Suprapubic skin (tissue), 4 donors: ENCODE measurements at regions not wholly inside any gene's neighbourhood (a gene's known extent, or its start where the extent isn't known, plus 50 kb on each side); places are given as distances from the start of the nearest gene placed in this dataset.

Experiments used
- DNase-seq, 2 donors: peaks; one replicate each; pipeline ENCODE4 v3.0.0-alpha.2; 2019; ENCODE audit warnings: low spot score in 2 of 2
- H3K27ac ChIP-seq: fragments of 200-600 bp; sonication (generic); one replicate; pipeline ENCODE4 v1.5.1; 2019
- H3K27me3 ChIP-seq: fragments of 200-600 bp; sonication (generic); one replicate; pipeline ENCODE4 v1.5.1; 2019
- H3K36me3 ChIP-seq: fragments of 200-600 bp; sonication (generic); one replicate; pipeline ENCODE4 v1.5.1; 2019
- H3K4me1 ChIP-seq: fragments of 200-600 bp; sonication (generic); one replicate; pipeline ENCODE4 v1.5.1; 2019
- H3K4me3 ChIP-seq: fragments of 200-600 bp; sonication (generic); one replicate; pipeline ENCODE4 v1.5.1; 2019; ENCODE audit warnings: mild to moderate bottlenecking
- H3K9me3 ChIP-seq: fragments of 200-600 bp; sonication (generic); one replicate; pipeline ENCODE4 v1.5.1; 2019
- CTCF ChIP-seq, 2 donors: fragments of 200-600 bp in 1 of 2; fragments of 450-650 bp in 1 of 2; sonication (generic) in 1 of 2; IDR thresholded peaks; one replicate each; pipeline ENCODE4 v1.5.1; 2016 to 2019; ENCODE audit warnings: antibody characterized with exemption in 2 of 2, mild to moderate bottlenecking in 1 of 2, moderate library complexity in 1 of 2
- EP300 ChIP-seq: sonication (generic); formaldehyde crosslinking; IDR thresholded peaks from one replicate; pipeline ENCODE4 v1.6.1; 2017; ENCODE audit warnings: antibody characterized with exemption
- POLR2A ChIP-seq, 2 donors: fragments of 450-650 bp; IDR thresholded peaks; one replicate each; pipeline ENCODE4 v1.6.1; 2017; ENCODE audit warnings: antibody characterized with exemption in 2 of 2, mild to moderate bottlenecking in 2 of 2, moderate library complexity in 2 of 2
- POLR2AphosphoS5 ChIP-seq, 3 donors: sonication (generic); formaldehyde crosslinking; IDR thresholded peaks; one replicate each; pipeline ENCODE4 v1.6.1; 2017; ENCODE audit warnings: antibody characterized with exemption in 3 of 3
- WGBS: methylation state at CpG from one replicate; pipeline ENCODE4 v1.1.5; 2018; 5-methylcytosine and 5-hydroxymethylcytosine counted together

DNA sequence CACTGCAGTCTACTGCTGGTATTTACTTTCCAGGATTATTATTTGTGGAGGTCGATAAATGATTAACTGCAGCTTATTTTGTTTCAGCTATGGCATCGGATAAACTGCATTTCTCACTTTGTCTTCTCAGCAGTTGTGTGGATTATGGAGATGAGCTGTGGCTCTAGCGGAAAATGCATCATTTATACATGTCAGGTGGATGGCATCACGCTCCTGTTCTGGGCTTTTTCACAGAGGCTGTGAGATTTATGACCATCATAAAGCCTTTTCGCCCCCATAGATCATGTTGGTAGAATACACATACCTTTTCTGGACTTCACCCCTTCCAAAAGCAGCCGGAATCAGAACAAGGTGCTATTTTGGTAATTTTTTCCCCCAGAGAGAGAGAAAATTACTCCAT, 118.8 kb upstream of the MAGEB18 start:
- Histone ChIP-seq H3K27ac (no peak overlapping the region), H3K4me1 (no peaks in the 10 kb centered on the region), H3K4me3 (no peak overlapping the region), H3K36me3 (no peaks in the 10 kb centered on the region), H3K27me3 (no peaks in the 10 kb centered on the region), H3K9me3 (no peaks in the 10 kb centered on the region)
- DNase-seq = no peak
- 56% methylated on average over 6 of the region's 6 CpGs for WGBS
- TF ChIP-seq CTCF (IDR thresholded peaks at IDR 0.05) = no peak
- TF ChIP-seq POLR2A (IDR thresholded peaks at IDR 0.05) = no peak
- no peak for TF ChIP-seq EP300
- TF ChIP-seq POLR2AphosphoS5 (IDR thresholded peaks at IDR 0.05) = no peak

DNA sequence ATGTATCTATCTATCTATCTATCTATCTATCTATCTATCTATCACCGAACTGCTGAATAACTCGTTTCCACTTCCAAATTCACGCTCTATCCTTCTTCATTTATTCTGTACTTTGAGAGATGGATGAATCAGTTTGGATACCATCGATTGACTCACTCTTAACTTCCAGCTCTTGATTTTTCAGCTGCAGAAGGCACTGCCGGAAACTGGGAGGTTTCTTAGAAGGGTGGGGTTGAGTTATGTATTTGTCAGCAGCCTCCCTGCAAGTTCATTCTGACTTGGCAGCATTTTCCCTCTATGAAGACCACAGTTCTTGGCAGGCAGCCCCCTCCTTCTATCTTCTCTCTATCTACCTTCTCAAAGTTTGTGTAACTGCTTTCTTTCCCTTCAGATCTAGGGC, 112.0 kb upstream of the MAGEB18 start:
- H3K27ac ChIP-seq = no peak overlapping the region
- no peaks in the 10 kb centered on the region for H3K4me1 ChIP-seq
- no peak for DNase-seq
- no peaks in the 10 kb centered on the region for H3K27me3 ChIP-seq
- no peak overlapping the region for H3K4me3 ChIP-seq
- TF ChIP-seq CTCF (IDR thresholded peaks at IDR 0.05) = no peak
- WGBS = 63% methylated on average over 4 of the region's 5 CpGs
- no peaks in the 10 kb centered on the region for H3K9me3 ChIP-seq
- H3K36me3 ChIP-seq = no peaks in the 10 kb centered on the region

GRCh38 chrX:26032111-26032912, 105.8 kb upstream of the MAGEB18 start:
- DNase-seq = no peak
- Histone ChIP-seq H3K36me3 (no peaks in the 10 kb centered on the region), H3K4me3 (no peak overlapping the region), H3K4me1 (no peaks in the 10 kb centered on the region), H3K27ac (no peak overlapping the region), H3K9me3 (no peaks in the 10 kb centered on the region), H3K27me3 (no peaks in the 10 kb centered on the region)
- TF ChIP-seq POLR2A (IDR thresholded peaks at IDR 0.05) = no peak
- TF ChIP-seq POLR2AphosphoS5 (IDR thresholded peaks at IDR 0.05) = no peak
- TF ChIP-seq EP300 = no peak
- no peak for TF ChIP-seq CTCF (IDR thresholded peaks at IDR 0.05)
- WGBS = 46% methylated on average over 4 of the region's 4 CpGs

DNA sequence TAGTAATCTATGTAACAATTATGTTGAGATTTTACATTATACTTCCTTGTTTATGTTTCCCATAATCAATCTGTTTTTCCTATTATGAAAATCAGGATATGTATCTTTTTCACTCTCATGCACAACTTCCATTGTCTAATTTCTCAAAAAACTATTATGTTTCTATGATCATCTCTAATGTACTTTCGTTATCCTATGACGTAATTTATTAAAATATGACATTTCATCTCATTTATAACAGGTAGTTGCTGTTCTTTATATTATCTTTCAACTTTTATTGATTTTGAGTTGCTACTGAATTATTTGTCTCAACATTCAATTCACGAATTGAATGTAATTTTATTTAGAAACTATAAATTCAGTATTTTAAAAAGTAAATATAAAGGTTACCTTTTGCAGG, 100.8 kb upstream of the MAGEB18 start:
- no peaks in the 10 kb centered on the region for H3K27me3 ChIP-seq
- H3K4me1 ChIP-seq = no peaks in the 10 kb centered on the region
- H3K27ac ChIP-seq = no peak overlapping the region
- no peak overlapping the region for H3K4me3 ChIP-seq
- H3K36me3 ChIP-seq = no peaks in the 10 kb centered on the region
- 78% methylated on average over 3 of the region's 3 CpGs for WGBS
- no peak for TF ChIP-seq CTCF (IDR thresholded peaks at IDR 0.05)
- TF ChIP-seq POLR2A (IDR thresholded peaks at IDR 0.05) = no peak
- TF ChIP-seq EP300 = no peak
- TF ChIP-seq POLR2AphosphoS5 (IDR thresholded peaks at IDR 0.05) = no peak
- H3K9me3 ChIP-seq = no peaks in the 10 kb centered on the region
- DNase-seq = no peak

GRCh38 chrX:26050099-26050498, 88.0 kb upstream of the MAGEB18 start:
- Histone ChIP-seq H3K27ac (no peak overlapping the region), H3K4me1 (no peaks in the 10 kb centered on the region), H3K9me3 (no peaks in the 10 kb centered on the region), H3K4me3 (no peak overlapping the region), H3K36me3 (no peaks in the 10 kb centered on the region), H3K27me3 (no peaks in the 10 kb centered on the region)
- no peak for TF ChIP-seq EP300
- TF ChIP-seq CTCF (IDR thresholded peaks at IDR 0.05) = no peak
- TF ChIP-seq POLR2AphosphoS5 (IDR thresholded peaks at IDR 0.05) = no peak
- TF ChIP-seq POLR2A (IDR thresholded peaks at IDR 0.05) = no peak
- DNase-seq = no peak
